ENCODE measurements at regions not wholly inside any gene's neighbourhood (a gene's known extent, or its start where the extent isn't known, plus 50 kb on each side); places are given as distances from the start of the nearest gene placed in this dataset.

DNA sequence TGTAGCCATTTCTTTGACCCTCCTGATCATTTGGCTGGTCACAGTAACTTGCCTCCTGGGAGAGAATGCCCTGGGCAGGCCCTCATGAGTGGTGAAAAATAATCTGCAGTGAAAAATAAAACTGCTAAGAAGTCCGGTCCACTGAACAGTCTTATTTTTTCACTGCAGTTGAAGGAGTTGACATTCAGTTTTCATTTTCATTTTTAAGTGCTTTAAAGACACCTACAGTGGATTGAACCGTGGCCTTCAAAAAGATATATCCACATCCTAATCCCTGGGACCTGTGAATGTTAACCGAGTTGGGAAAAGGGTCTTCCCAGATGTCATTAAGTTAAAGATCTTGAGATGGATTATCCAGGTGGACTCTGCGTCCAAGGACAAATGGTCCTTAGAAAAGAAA is 153.6 kb upstream of the GRK3 start:
- TF ChIP-seq CREB1 (IDR thresholded peaks at IDR 0.05) = no peak
- no peak for TF ChIP-seq CTBP2 (IDR thresholded peaks at IDR 0.05; ENCODE audit: borderline replicate concordance, insufficient read depth, insufficient read length, low read length)
- no peak for TF ChIP-seq SP4 (IDR thresholded peaks at IDR 0.05; ENCODE audit: low read length)
- no peak for TF ChIP-seq YY1 (IDR thresholded peaks at IDR 0.05; ENCODE audit: low read depth, low read length)
- TF ChIP-seq EP300 (IDR thresholded peaks at IDR 0.05; ENCODE audit: borderline replicate concordance in 1 of 2, low read depth in 2 of 2, low read length in 2 of 2) = no peak
- no peak for TF ChIP-seq GABPA (IDR thresholded peaks at IDR 0.05; ENCODE audit: borderline replicate concordance, insufficient read depth, low read length)
- no peak for TF ChIP-seq E2F6 (IDR thresholded peaks at IDR 0.05)
- TF ChIP-seq SP2 (IDR thresholded peaks at IDR 0.05; ENCODE audit: low read length) = no peak
- TF ChIP-seq POLR2AphosphoS5 (IDR thresholded peaks at IDR 0.05; ENCODE audit: low read depth, low read length) = no peak
- TF ChIP-seq SIX5 (IDR thresholded peaks at IDR 0.05; ENCODE audit: low read depth, low read length) = no peak
- no peak for TF ChIP-seq TAF1 (IDR thresholded peaks at IDR 0.05; ENCODE audit: low read depth, low read length)
- no peak for TF ChIP-seq POLR2A (IDR thresholded peaks at IDR 0.05; ENCODE audit: control extremely low read depth in 1 of 2, low read depth in 2 of 2, low read length in 2 of 2)
- no peak for TF ChIP-seq CEBPB (IDR thresholded peaks at IDR 0.05; ENCODE audit: low read depth, low read length)
- peaks cover 8 to 11% of the 10 kb centered on the region in 2 experiments for H3K9me3 ChIP-seq (ENCODE audit: insufficient read depth in 2 of 2, low read depth in 1 of 2, low read length in 1 of 2)
- no peak overlapping the region for H3K9ac ChIP-seq (replicated peaks in 1 of 4; ENCODE audit: extremely low read depth in 1 of 4, low read depth in 3 of 4, low read length in 3 of 4)
- no peak overlapping the region for H3K14ac ChIP-seq (ENCODE audit: insufficient read length)
- H4K91ac ChIP-seq (replicated peaks; ENCODE audit: insufficient read length, low read length) = no peak overlapping the region
- ChIA-PET POLR2A (ENCODE audit: partially characterized antibody) (interaction anchor here (2.6 kb wide), 1 partner anchor 8 kb away, joined by 7 read pairs; no protein-coding TSS in a partner anchor), CTCF (ENCODE audit: partially characterized antibody) (interaction anchor here (3.1 kb wide), 1 partner anchor 11 kb away, joined by 10 read pairs; no protein-coding TSS in a partner anchor)
- H4K5ac ChIP-seq (ENCODE audit: insufficient read length, low read depth, low read length) = no peak overlapping the region
- DNase-seq (ENCODE audit: low read depth in 1 of 2, low spot score in 2 of 2) (no peak), FAIRE-seq (no peak)
- H4K20me1 ChIP-seq (replicated peaks in 1 of 2; ENCODE audit: control insufficient read depth in 1 of 2, insufficient read depth in 2 of 2, low read length in 2 of 2) = no peaks in the 10 kb centered on the region
- H3K4me1 ChIP-seq (replicated peaks in 1 of 4; ENCODE audit: control insufficient read depth in 3 of 4, insufficient read depth in 4 of 4, low read length in 3 of 4) = peaks cover 0 to 17% (median 12%) of the 10 kb centered on the region in 4 experiments; a peak in 6 of 7 replicates
- no peaks in the 10 kb centered on the region for H3K79me1 ChIP-seq (ENCODE audit: low read depth, low read length)
- H3K27ac ChIP-seq (ENCODE audit: low read depth, low read length) = no peak overlapping the region
- no peak overlapping the region for H3K23ac ChIP-seq (ENCODE audit: insufficient read length)
- H3K4ac ChIP-seq (replicated peaks; ENCODE audit: insufficient read length, low read depth, low read length) = no peak overlapping the region
- H3K4me2 ChIP-seq (ENCODE audit: insufficient read depth in 1 of 2, low read depth in 2 of 2, low read length in 2 of 2) = no peak overlapping the region
- H2BK15ac ChIP-seq (ENCODE audit: low read length) = no peak overlapping the region
- H3K36me3 ChIP-seq (ENCODE audit: control insufficient read depth in 2 of 4, insufficient read depth in 4 of 4, low read length in 3 of 4) = no peaks in the 10 kb centered on the region
- H2BK12ac ChIP-seq (ENCODE audit: low read depth, low read length) = no peak overlapping the region
- H4K8ac ChIP-seq (ENCODE audit: extremely low read depth, insufficient read depth, low read length) = no peak overlapping the region
- H3K27me3 ChIP-seq (replicated peaks in 1 of 4; ENCODE audit: control insufficient read depth in 3 of 4, extremely low read depth in 1 of 4, insufficient read depth in 3 of 4, low read length in 3 of 4) = peaks cover 0 to 6% (median 5%) of the 10 kb centered on the region in 4 experiments; a peak in 4 of 7 replicates
- H3K4me3 ChIP-seq (ENCODE audit: extremely low read depth in 1 of 4, insufficient read depth in 2 of 4, low read depth in 3 of 4, low read length in 4 of 4) = no peak overlapping the region
- H3K79me2 ChIP-seq (ENCODE audit: control insufficient read depth in 1 of 2, insufficient read depth in 2 of 2, low read length in 2 of 2) = no peaks in the 10 kb centered on the region
- 93% methylated on average over 4 of the region's 4 CpGs; no CpG with 5 or more reads in 1 of the 2 experiments for WGBS, 2 experiments (ENCODE audit: extremely low coverage in 1 of 2, insufficient coverage in 1 of 2, insufficient read length in 1 of 2, insufficient replicate concordance in 2 of 2, low coverage in 1 of 2, low lambda C conversion rate in 2 of 2, missing lambda C conversion rate in 1 of 2)
- H2BK5ac ChIP-seq (ENCODE audit: low read depth, low read length) = no peak overlapping the region
- H2BK120ac ChIP-seq (replicated peaks; ENCODE audit: low read depth, low read length) = no peak overlapping the region
- H3K23me2 ChIP-seq (ENCODE audit: low read depth, low read length) = no peaks in the 10 kb centered on the region
- no peak overlapping the region for H2AFZ ChIP-seq (ENCODE audit: low read length)
- H2AK5ac ChIP-seq (ENCODE audit: low read depth, low read length) = no peak overlapping the region
- H2BK20ac ChIP-seq (ENCODE audit: low read length) = no peak overlapping the region
- no peak overlapping the region for H3K18ac ChIP-seq (ENCODE audit: extremely low read depth, low read length)
- no peak overlapping the region for H3K56ac ChIP-seq (replicated peaks; ENCODE audit: insufficient read length, low read depth, low read length)

Data from H1 (cell line).